Aorta (tissue), 5 donors: ENCODE measurements at regions not wholly inside any gene's neighbourhood (a gene's known extent, or its start where the extent isn't known, plus 50 kb on each side); places are given as distances from the start of the nearest gene placed in this dataset.

Experiments used
- ATAC-seq: fragments of 200-7000 bp; cut with Tn5 transposase; one replicate; pipeline ENCODE4 v1.9.1; 2022; ENCODE audit warnings: moderate library complexity; ENCODE audit not compliant: low FRiP score
- DNase-seq, 2 donors: peaks; one replicate each; pipeline ENCODE4 v3.0.0-alpha.2; 2020
- H3K27ac ChIP-seq, 2 donors: one replicate each; pipeline ENCODE4 v1.5.1; 2013; ENCODE audit warnings: low read length in 2 of 2, mild to moderate bottlenecking in 2 of 2, moderate library complexity in 2 of 2, control low read depth in 1 of 2, inconsistent platforms in 1 of 2, low read depth in 1 of 2
- H3K27me3 ChIP-seq, 2 donors: one replicate each; pipeline ENCODE4 v1.6.1; 2013; ENCODE audit warnings: control low read depth in 1 of 2, low read length in 1 of 2, mild to moderate bottlenecking in 1 of 2, moderate library complexity in 1 of 2; ENCODE audit not compliant: insufficient read depth in 2 of 2, control insufficient read depth in 1 of 2
- H3K36me3 ChIP-seq, 2 donors: one replicate each; pipeline ENCODE4 v1.6.1; 2013; ENCODE audit warnings: control low read depth in 1 of 2, low read length in 1 of 2, mild to moderate bottlenecking in 1 of 2; ENCODE audit not compliant: insufficient read depth in 2 of 2, control insufficient read depth in 1 of 2
- H3K4me1 ChIP-seq, 2 donors: one replicate each; pipeline ENCODE4 v1.6.1; 2013; ENCODE audit warnings: low read length in 2 of 2, control low read depth in 1 of 2, mild to moderate bottlenecking in 1 of 2, moderate library complexity in 1 of 2; ENCODE audit not compliant: insufficient read depth in 2 of 2, control insufficient read depth in 1 of 2
- H3K4me3 ChIP-seq, 2 donors: one replicate each; pipeline ENCODE4 v1.5.1; 2013; ENCODE audit warnings: low read length in 2 of 2, control low read depth in 1 of 2, mild to moderate bottlenecking in 1 of 2
- H3K9me3 ChIP-seq: one replicate; pipeline ENCODE4 v1.6.1; 2013; ENCODE audit warnings: mild to moderate bottlenecking, low read length; ENCODE audit not compliant: control insufficient read depth
- WGBS, 2 donors: extraction: QIAGEN DNeasy Blood & Tissue Kit; methylation state at CpG; one replicate each; pipeline ENCODE4 v1.1.7; 2013; 5-methylcytosine and 5-hydroxymethylcytosine counted together
- intact Hi-C, 2 donors: fragments of 100-400 bp; cut with DNase I; formaldehyde crosslinking; loops; one replicate each; pipeline versions ENCODE4 v1.14.2 to v1.15.0; 2022
- donor health status: healthy with polysubstance abuse.
- donor health status: Bipolar disorder and iron deficiency.
- donor health status: DM: no; HTN: no; CAD: no.
- donor health status: DM: no; HTN: no; CAD: no.
- donor health status: DM: yes; HTN: yes; CAD: no.

GRCh38 chr6:71412559-71413140, 124.0 kb downstream of the OGFRL1 start:
- Histone ChIP-seq H3K4me1 (peaks cover 11 to 19% of the 10 kb centered on the region in 2 donors), H3K36me3 (peaks cover 0 to 11% of the 10 kb centered on the region in 2 donors), H3K27me3 (no peaks in the 10 kb centered on the region), H3K4me3 (no peak overlapping the region), H3K27ac (peak overlapping the region; percentile 67 to 81), H3K9me3 (no peaks in the 10 kb centered on the region)
- ATAC-seq (no peak), DNase-seq (no peak)
- intact Hi-C loops: no loop called here
- WGBS, 2 donors: 61 to 68% methylated on average over 4 of the region's 4 CpGs

- WGBS, 2 donors: 69% methylated on average over 3 of the region's 3 CpGs
- Histone ChIP-seq H3K36me3 (peaks cover 0 to 9% of the 10 kb centered on the region in 2 donors), H3K27ac (no peak overlapping the region), H3K4me3 (no peak overlapping the region), H3K4me1 (peaks cover 9 to 18% of the 10 kb centered on the region in 2 donors), H3K27me3 (no peaks in the 10 kb centered on the region), H3K9me3 (no peaks in the 10 kb centered on the region)
- intact Hi-C loops: no loop called here
- ATAC-seq: no peak
- no peak for DNase-seq
These were observed 125.9 kb downstream of the OGFRL1 start for GRCh38 chr6:71414486-71414885.

- DNase-seq (peak in 1 of 2 donors; percentile 73), ATAC-seq (peak; percentile 8)
- H3K9me3 ChIP-seq: no peaks in the 10 kb centered on the region
- H3K27ac ChIP-seq: peak overlapping the region; percentile 14 to 87
- intact Hi-C loops: loop anchor here (2.0 to 5.0 kb wide), 3 partner anchors 48 to 78 kb away; no protein-coding TSS in a partner anchor
- H3K4me3 ChIP-seq: peak overlapping the region; percentile 91
- peaks cover 4 to 13% of the 10 kb centered on the region in 2 donors for H3K4me1 ChIP-seq
- WGBS, 2 donors: 7 to 11% methylated on average over 36 of the region's 36 CpGs
- no peaks in the 10 kb centered on the region for H3K27me3 ChIP-seq
- peaks cover 0 to 9% of the 10 kb centered on the region in 2 donors for H3K36me3 ChIP-seq
These were observed 130.8 kb downstream of the OGFRL1 start for GRCh38 chr6:71419217-71420094.

- Histone ChIP-seq H3K4me1 (peaks cover 4 to 11% of the 10 kb centered on the region in 2 donors), H3K27ac (peak overlapping the region; percentile 14 to 87), H3K4me3 (peak overlapping the region; percentile 91), H3K36me3 (peaks cover 0 to 8% of the 10 kb centered on the region in 2 donors), H3K9me3 (no peaks in the 10 kb centered on the region), H3K27me3 (no peaks in the 10 kb centered on the region)
- DNase-seq: peak; percentile 62 to 89
- ATAC-seq: peak; percentile 80
- 1 to 3% methylated on average over 32 to 91 of the region's 91 CpGs for WGBS, 2 donors
- intact Hi-C loops: loop anchor here (2.0 to 5.0 kb wide), 2 partner anchors 47 to 49 kb away; no protein-coding TSS in a partner anchor
These were observed 131.6 kb downstream of the OGFRL1 start for GRCh38 chr6:71420095-71420692.

DNA sequence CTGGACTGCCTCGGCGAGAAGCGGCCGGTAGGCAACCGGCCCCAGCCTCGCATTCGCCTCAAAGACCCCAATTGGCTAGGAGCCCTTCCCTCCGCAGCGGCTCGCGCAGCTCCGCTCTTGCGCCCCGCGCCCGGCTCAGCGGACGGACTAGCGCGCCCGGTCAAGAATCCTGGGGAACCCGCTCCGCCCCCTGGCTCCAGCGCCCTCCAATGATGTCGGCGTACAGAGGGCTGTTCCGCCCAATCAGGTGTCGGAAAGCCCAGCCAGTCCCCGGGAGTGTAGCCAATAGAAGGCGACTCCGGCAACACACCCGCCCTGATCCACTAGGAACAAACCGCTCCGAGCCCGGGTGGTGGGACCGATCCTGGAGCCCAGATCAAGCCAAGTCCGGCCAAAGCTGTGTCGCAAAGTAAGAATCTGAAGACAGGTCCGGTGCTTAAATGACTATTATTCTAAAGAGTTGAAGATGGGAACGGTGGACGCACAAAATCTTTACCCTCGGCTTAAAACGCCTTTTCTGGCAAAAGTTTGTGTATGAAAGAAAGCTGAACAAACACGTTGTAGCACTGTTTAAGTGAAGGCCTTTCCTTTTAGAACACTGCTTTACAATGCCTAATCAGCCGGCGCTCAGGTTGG, 132.2 kb downstream of the OGFRL1 start:
- H3K9me3 ChIP-seq: no peaks in the 10 kb centered on the region
- peak overlapping the region; percentile 73 to 87 for H3K27ac ChIP-seq
- intact Hi-C loops: loop anchor here (2.0 to 5.0 kb wide), 2 partner anchors 46 to 48 kb away; no protein-coding TSS in a partner anchor
- DNase-seq (peak; percentile 97 to 98), ATAC-seq (peak; percentile 99)
- H3K36me3 ChIP-seq: peaks cover 0 to 7% of the 10 kb centered on the region in 2 donors
- H3K27me3 ChIP-seq: no peaks in the 10 kb centered on the region
- H3K4me1 ChIP-seq: peaks cover 3 to 11% of the 10 kb centered on the region in 2 donors
- peak overlapping the region; percentile 91 for H3K4me3 ChIP-seq
- WGBS, 2 donors: 1 to 2% methylated on average over 40 to 46 of the region's 46 CpGs

DNA sequence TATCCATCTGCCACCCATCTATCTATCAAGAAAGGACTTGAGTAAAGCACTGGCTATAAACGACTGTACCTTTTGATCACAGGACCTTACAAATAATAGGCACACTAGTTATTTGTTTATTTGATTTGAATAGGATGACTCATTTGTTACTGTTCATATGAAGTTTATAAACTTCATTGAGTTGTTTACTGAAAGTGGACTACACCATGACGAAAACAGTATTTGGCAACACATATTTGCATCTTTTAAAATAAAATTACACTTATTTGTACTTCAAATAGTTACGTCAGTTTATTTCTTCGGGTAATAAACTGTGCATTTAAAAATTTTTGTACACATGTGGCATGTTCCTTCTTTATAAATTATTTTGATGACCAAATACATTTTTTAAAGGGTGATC, 133.0 kb downstream of the OGFRL1 start:
- no peak for DNase-seq
- H3K9me3 ChIP-seq: no peaks in the 10 kb centered on the region
- intact Hi-C loops: loop anchor here (2.0 to 5.0 kb wide), 2 partner anchors 46 to 47 kb away; no protein-coding TSS in a partner anchor
- H3K4me1 ChIP-seq: peaks cover 3 to 11% of the 10 kb centered on the region in 2 donors
- H3K36me3 ChIP-seq: peaks cover 0 to 3% of the 10 kb centered on the region in 2 donors
- H3K27me3 ChIP-seq: no peaks in the 10 kb centered on the region
- H3K27ac ChIP-seq: no peak overlapping the region
- 89 to 93% methylated on average over 4 of the region's 4 CpGs for WGBS, 2 donors
- no peak overlapping the region for H3K4me3 ChIP-seq
- no peak for ATAC-seq

- Histone ChIP-seq H3K4me1 (no peaks in the 10 kb centered on the region), H3K27me3 (no peaks in the 10 kb centered on the region), H3K9me3 (no peaks in the 10 kb centered on the region), H3K27ac (no peak overlapping the region), H3K4me3 (no peak overlapping the region), H3K36me3 (no peaks in the 10 kb centered on the region)
- intact Hi-C loops: no loop called here
- ATAC-seq: no peak
- DNase-seq: no peak
- WGBS, 2 donors: 44 to 59% methylated on average over 3 of the region's 3 CpGs
These were observed 141.4 kb downstream of the OGFRL1 start for GRCh38 chr6:71430018-71430417.

DNA sequence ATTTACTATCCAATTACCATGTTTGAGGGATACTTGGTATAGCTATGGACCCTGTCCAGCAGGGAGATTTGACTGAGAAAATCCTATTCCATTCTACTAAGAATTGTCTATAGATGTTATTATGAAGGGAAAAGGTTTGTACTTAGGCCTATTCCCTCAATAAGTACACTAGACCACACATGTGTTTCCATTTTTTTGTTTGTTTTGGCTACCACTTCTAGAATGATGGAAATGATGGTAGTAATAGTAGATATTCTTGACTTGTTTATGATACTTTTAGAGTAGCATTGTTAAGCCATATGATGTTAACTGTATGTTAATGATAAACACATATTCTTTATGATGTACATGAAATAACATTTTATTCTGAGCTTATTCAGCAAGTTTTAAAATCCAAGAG, 144.8 kb downstream of the OGFRL1 start:
- ATAC-seq: no peak
- DNase-seq: no peak
- H3K4me3 ChIP-seq: no peak overlapping the region
- H3K27ac ChIP-seq: no peak overlapping the region
- H3K9me3 ChIP-seq: no peaks in the 10 kb centered on the region
- no peaks in the 10 kb centered on the region for H3K4me1 ChIP-seq
- H3K27me3 ChIP-seq: peaks cover 0 to 2% of the 10 kb centered on the region in 2 donors
- no peaks in the 10 kb centered on the region for H3K36me3 ChIP-seq
- intact Hi-C loops: no loop called here
